Keratinocyte (primary cell): ENCODE measurements at regions not wholly inside any gene's neighbourhood (a gene's known extent, or its start where the extent isn't known, plus 50 kb on each side); places are given as distances from the start of the nearest gene placed in this dataset.

Experiments used
- EZH2 ChIP-seq: IDR thresholded peaks from one replicate; pipeline ENCODE4 v1.6.1; 2012; ENCODE audit warnings: inconsistent platforms, mild to moderate bottlenecking, low read length, moderate library complexity
- TF ChIP-seq, protein P1 (sequence below), 3 experiments: IDR thresholded peaks in 1 of 3; conservative IDR thresholded peaks in 1 of 3; optimal IDR thresholded peaks in 1 of 3; 2 replicates in 2 of 3; 3 replicates in 1 of 3; pipeline versions ENCODE3 to v1.5.1; 2011; ENCODE audit warnings: low read length in 3 of 3, mild to moderate bottlenecking in 3 of 3, moderate library complexity in 2 of 3, control low read depth in 1 of 3, inconsistent platforms in 1 of 3; ENCODE audit not compliant: insufficient read depth in 2 of 3; ENCODE audit errors: extremely low read depth in 1 of 3

DNA sequence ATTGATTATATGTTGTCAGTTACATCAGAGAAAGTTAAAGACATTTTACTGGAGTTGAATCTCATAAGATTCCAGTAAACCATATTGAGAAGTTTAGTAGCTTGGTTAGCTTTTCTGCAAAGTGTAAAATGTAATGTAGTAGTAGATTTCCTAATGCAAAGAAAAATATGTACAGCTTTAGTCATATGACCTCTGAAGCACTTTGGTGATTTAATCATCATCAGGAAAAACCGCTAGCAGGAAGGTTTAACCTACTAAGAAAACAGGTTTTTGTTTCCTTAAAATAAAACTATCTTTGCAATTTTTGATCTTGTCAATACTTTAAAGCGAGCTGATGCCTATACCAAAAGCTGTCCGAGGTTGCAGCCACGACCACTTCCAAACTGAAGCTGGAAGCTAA is 364.6 kb upstream of the ZNF385D start:
- TF ChIP-seq, protein P1, sequence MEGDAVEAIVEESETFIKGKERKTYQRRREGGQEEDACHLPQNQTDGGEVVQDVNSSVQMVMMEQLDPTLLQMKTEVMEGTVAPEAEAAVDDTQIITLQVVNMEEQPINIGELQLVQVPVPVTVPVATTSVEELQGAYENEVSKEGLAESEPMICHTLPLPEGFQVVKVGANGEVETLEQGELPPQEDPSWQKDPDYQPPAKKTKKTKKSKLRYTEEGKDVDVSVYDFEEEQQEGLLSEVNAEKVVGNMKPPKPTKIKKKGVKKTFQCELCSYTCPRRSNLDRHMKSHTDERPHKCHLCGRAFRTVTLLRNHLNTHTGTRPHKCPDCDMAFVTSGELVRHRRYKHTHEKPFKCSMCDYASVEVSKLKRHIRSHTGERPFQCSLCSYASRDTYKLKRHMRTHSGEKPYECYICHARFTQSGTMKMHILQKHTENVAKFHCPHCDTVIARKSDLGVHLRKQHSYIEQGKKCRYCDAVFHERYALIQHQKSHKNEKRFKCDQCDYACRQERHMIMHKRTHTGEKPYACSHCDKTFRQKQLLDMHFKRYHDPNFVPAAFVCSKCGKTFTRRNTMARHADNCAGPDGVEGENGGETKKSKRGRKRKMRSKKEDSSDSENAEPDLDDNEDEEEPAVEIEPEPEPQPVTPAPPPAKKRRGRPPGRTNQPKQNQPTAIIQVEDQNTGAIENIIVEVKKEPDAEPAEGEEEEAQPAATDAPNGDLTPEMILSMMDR (optimal IDR thresholded peaks at IDR 0.05 in 1 of 3, IDR thresholded peaks at IDR 0.05 in 1 of 3, conservative IDR thresholded peaks at IDR 0.05 in 1 of 3; ENCODE audit: extremely low read depth in 1 of 3, insufficient read depth in 2 of 3, low read length in 3 of 3): no peak
- no peak for TF ChIP-seq EZH2
